T-helper 1 cell treated with Interleukin-12 subunit alpha and Interleukin-12 subunit beta and Interleukin-4 antibody, amounts not matched to agents 30 μg/mL and 1 μg/mL, for 36 hours (primary cell): ENCODE measurements at regions not wholly inside any gene's neighbourhood (a gene's known extent, or its start where the extent isn't known, plus 50 kb on each side); places are given as distances from the start of the nearest gene placed in this dataset.

ENCODE experiments used
- H3K27ac Mint-ChIP-seq: one replicate; pipeline ENCODE4 v1.8.0; 2021; ENCODE audit warnings: mild to moderate bottlenecking, mixed read lengths
- H3K27me3 Mint-ChIP-seq: one replicate; pipeline ENCODE4 v1.8.0; 2021; ENCODE audit warnings: low read depth, mixed read lengths
- H3K36me3 Mint-ChIP-seq: one replicate; pipeline ENCODE4 v1.8.0; 2021; ENCODE audit warnings: low read depth, mixed read lengths
- H3K4me1 Mint-ChIP-seq: one replicate; pipeline ENCODE4 v1.8.0; 2021; ENCODE audit warnings: low read depth, mixed read lengths
- H3K4me3 Mint-ChIP-seq: one replicate; pipeline ENCODE4 v1.8.0; 2021; ENCODE audit warnings: mild to moderate bottlenecking, moderate library complexity, mixed read lengths
- H3K9me3 Mint-ChIP-seq: one replicate; pipeline ENCODE4 v1.8.0; 2021; ENCODE audit warnings: mixed read lengths

DNA sequence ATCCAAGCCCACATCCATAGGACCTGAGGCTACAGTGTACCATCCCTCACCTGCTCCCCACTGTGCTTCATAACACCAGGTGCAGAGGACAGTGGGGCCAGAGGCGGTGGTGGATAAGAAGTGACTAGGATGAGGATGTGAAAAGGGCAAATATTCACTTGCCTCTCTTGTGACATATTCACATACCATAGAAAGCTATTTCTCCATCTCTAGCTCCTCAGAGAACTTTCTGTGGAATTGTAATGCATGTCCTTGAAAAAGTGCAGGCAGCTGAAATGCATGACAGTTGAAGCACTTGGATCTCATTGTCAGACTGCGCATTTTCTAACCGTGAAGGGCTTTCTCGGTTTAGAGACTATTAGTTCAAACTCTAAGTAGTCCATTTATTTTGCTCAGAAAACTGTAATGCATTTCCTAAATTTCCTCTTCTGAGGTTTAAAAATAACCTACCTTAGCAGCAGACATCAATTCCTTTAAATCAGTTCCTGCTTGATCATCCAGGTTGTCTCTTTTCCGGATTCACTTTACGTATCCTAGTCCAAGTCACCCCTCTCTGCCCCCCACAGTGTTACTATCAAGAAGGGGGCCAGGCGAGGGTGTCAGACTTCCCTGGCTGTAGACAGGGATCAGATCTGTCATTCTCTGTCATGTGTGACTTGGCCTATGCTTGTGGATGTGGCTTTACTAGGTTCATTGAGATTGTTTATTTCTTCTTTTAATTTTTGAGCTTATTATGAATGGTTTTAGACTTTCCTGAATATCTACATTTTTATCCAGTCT, 984.0 kb upstream of the TMEM132C start:
- no peaks in the 10 kb centered on the region for H3K9me3 Mint-ChIP-seq
- no peaks in the 10 kb centered on the region for H3K36me3 Mint-ChIP-seq
- no peaks in the 10 kb centered on the region for H3K27me3 Mint-ChIP-seq
- peaks cover 2% of the 10 kb centered on the region for H3K4me1 Mint-ChIP-seq
- no peak overlapping the region for H3K27ac Mint-ChIP-seq
- no peak overlapping the region for H3K4me3 Mint-ChIP-seq

DNA sequence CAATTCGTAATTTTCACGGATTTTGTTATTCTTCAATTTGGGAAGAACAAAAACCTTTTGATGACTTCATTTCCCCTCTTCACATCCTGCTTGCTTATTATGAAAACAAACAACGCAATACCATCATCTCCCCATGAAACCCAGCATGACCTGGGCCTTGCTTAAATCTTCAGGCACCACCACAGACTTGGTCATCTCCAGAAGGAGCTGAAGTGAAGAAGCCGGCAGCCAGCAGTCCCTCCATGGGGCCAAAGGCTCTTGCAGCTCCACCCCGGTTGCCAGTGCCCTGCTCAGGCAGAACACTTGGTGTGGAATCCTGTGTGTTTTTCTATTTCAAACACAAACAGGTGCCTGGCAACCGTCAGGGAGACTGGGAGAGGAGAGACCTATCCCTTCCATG, 982.9 kb upstream of the TMEM132C start:
- Mint-ChIP-seq H3K36me3 (no peaks in the 10 kb centered on the region), H3K4me3 (no peak overlapping the region), H3K27ac (no peak overlapping the region), H3K4me1 (peaks cover 2% of the 10 kb centered on the region), H3K9me3 (no peaks in the 10 kb centered on the region), H3K27me3 (no peaks in the 10 kb centered on the region)

GRCh38 chr12:127284870-127285431, 982.0 kb upstream of the TMEM132C start:
- no peaks in the 10 kb centered on the region for H3K9me3 Mint-ChIP-seq

DNA sequence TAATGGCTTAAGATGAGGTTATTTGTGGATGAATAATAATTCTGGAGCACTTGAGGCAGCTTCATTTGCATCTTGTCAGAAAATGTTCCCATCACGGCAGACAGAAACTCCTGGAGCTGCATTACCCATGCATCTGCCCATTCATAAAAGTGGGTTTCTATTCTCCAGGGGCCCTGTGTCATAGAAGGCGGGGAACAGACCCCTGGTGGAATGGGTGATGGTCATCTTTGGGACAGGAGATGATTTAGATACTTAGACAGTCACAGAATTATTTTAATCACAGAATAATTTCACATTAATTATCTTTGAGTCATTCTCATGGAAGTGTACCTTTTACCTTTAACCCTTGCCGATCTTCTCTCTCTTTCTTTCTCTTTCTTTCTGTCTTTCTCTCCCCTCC, 980.7 kb upstream of the TMEM132C start:
- no peaks in the 10 kb centered on the region for H3K36me3 Mint-ChIP-seq
- no peaks in the 10 kb centered on the region for H3K4me1 Mint-ChIP-seq
- no peaks in the 10 kb centered on the region for H3K9me3 Mint-ChIP-seq
- no peaks in the 10 kb centered on the region for H3K27me3 Mint-ChIP-seq
- H3K4me3 Mint-ChIP-seq: no peak overlapping the region
- H3K27ac Mint-ChIP-seq: no peak overlapping the region

More at GRCh38 chr12:127284870-127285431, 982.0 kb upstream of the TMEM132C start:
- no peaks in the 10 kb centered on the region for H3K27me3 Mint-ChIP-seq
- no peak overlapping the region for H3K4me3 Mint-ChIP-seq
- peaks cover 2% of the 10 kb centered on the region for H3K4me1 Mint-ChIP-seq
- H3K27ac Mint-ChIP-seq: no peak overlapping the region
- H3K36me3 Mint-ChIP-seq: no peaks in the 10 kb centered on the region

DNA sequence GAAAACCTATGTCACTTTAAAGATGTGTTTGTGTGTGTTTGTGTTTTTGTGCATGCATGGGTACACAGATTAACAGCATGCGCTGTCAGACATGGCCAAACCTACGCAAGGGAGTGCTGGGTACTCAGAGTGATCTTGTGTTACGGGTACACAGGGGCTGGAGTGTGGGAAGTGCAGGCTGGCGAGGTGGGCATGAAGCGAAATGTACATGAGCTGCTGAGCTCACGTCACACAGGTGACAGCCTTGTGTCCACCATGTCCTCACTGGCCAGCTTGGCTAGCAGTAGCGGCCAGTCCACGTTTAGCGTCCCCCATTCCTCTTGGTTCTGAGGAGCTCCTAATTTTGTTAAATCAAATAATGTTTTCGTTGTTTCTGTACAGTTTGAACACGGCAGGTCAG, 979.7 kb upstream of the TMEM132C start:
- no peak overlapping the region for H3K4me3 Mint-ChIP-seq
- no peaks in the 10 kb centered on the region for H3K36me3 Mint-ChIP-seq
- H3K9me3 Mint-ChIP-seq: no peaks in the 10 kb centered on the region
- H3K4me1 Mint-ChIP-seq: no peaks in the 10 kb centered on the region
- no peaks in the 10 kb centered on the region for H3K27me3 Mint-ChIP-seq
- H3K27ac Mint-ChIP-seq: no peak overlapping the region

DNA sequence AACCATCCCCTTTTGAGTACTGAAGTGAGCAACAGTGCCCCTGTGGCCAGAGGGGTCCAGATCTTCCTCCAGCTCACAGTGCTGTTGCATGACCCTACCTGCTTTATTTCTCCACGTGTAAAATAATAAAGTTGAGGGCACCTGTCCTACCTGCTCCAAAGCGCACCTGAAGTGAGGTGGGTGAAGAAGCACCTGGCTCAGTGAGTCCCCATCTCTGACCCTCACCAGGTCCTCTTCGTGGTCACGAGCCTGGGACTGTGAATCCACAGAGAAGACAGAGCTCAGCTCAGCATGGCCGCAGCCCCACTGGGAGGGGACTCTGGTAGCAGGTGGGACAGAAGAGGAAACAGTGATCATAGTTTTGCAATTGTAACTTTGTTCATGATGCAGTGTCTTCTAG, 976.7 kb upstream of the TMEM132C start:
- Mint-ChIP-seq H3K36me3 (no peaks in the 10 kb centered on the region), H3K27ac (no peak overlapping the region), H3K4me3 (no peak overlapping the region), H3K27me3 (no peaks in the 10 kb centered on the region), H3K4me1 (no peaks in the 10 kb centered on the region), H3K9me3 (no peaks in the 10 kb centered on the region)

- Mint-ChIP-seq H3K27me3 (no peaks in the 10 kb centered on the region), H3K9me3 (no peaks in the 10 kb centered on the region), H3K4me1 (no peaks in the 10 kb centered on the region), H3K4me3 (no peak overlapping the region), H3K27ac (no peak overlapping the region), H3K36me3 (no peaks in the 10 kb centered on the region)
Measured at GRCh38 chr12:127292736-127293135, 974.2 kb upstream of the TMEM132C start.

- Mint-ChIP-seq H3K27me3 (no peaks in the 10 kb centered on the region), H3K4me3 (no peak overlapping the region), H3K9me3 (no peaks in the 10 kb centered on the region), H3K36me3 (no peaks in the 10 kb centered on the region), H3K27ac (no peak overlapping the region), H3K4me1 (no peaks in the 10 kb centered on the region)
Measured at GRCh38 chr12:127293507-127294310, 973.3 kb upstream of the TMEM132C start.

DNA sequence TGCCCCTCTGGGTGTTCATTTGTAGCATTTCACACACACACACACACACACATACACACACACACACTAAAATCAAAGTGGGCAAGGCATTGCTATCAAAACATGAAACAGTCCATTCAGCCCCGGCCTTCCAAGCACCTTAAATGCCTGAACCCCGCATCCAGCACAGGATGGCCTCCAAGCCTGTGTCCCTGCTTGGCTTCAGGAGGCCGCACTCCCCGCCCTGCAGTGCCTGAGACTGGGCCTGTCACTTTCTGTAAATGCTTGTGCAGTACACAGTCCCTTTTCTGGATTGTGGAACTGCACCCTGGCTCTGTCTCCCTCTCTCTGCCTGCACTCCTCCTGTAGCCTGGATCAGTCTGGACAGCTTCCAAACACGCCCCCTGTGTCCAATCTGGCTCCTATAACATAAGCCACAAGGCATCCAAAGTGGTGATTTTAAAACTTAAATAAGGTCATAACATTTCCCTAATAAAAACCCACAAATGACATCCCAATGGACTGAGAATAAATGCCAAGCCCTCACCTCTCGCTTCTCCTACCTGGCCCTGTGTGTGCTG, 972.2 kb upstream of the TMEM132C start:
- no peaks in the 10 kb centered on the region for H3K4me1 Mint-ChIP-seq
- no peaks in the 10 kb centered on the region for H3K36me3 Mint-ChIP-seq
- no peaks in the 10 kb centered on the region for H3K27me3 Mint-ChIP-seq
- H3K27ac Mint-ChIP-seq: no peak overlapping the region
- H3K9me3 Mint-ChIP-seq: no peaks in the 10 kb centered on the region
- no peak overlapping the region for H3K4me3 Mint-ChIP-seq

- Mint-ChIP-seq H3K4me3 (no peak overlapping the region), H3K27me3 (no peaks in the 10 kb centered on the region), H3K9me3 (no peaks in the 10 kb centered on the region), H3K36me3 (no peaks in the 10 kb centered on the region), H3K4me1 (no peaks in the 10 kb centered on the region), H3K27ac (no peak overlapping the region)
Measured at GRCh38 chr12:127295630-127296029, 971.3 kb upstream of the TMEM132C start.

- no peak overlapping the region for H3K27ac Mint-ChIP-seq
- H3K36me3 Mint-ChIP-seq: no peaks in the 10 kb centered on the region
- no peaks in the 10 kb centered on the region for H3K9me3 Mint-ChIP-seq
- no peak overlapping the region for H3K4me3 Mint-ChIP-seq
- H3K27me3 Mint-ChIP-seq: no peaks in the 10 kb centered on the region
- no peaks in the 10 kb centered on the region for H3K4me1 Mint-ChIP-seq
Measured at GRCh38 chr12:127296591-127296990, 970.4 kb upstream of the TMEM132C start.

DNA sequence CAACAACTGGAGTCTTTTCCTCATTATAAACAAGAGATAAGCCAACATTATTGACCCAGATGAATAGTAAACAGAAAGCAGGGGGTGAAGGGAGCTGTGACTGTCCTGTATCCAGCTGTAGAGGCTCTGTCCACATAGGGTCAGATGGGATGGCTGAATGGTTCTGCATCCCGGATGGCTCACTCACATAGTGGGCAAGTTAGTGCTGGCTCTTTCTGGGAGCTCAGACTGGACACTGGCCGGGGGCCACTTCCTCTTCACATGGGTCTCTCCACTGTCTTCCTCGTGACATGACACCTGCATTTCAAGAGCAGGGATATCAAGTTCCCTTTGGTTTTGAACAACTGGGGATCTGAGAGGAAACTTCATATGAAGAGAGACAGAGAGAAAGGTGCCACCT, 969.6 kb upstream of the TMEM132C start:
- Mint-ChIP-seq H3K9me3 (no peaks in the 10 kb centered on the region), H3K4me3 (no peak overlapping the region), H3K27ac (no peak overlapping the region), H3K4me1 (no peaks in the 10 kb centered on the region), H3K27me3 (no peaks in the 10 kb centered on the region), H3K36me3 (no peaks in the 10 kb centered on the region)

DNA sequence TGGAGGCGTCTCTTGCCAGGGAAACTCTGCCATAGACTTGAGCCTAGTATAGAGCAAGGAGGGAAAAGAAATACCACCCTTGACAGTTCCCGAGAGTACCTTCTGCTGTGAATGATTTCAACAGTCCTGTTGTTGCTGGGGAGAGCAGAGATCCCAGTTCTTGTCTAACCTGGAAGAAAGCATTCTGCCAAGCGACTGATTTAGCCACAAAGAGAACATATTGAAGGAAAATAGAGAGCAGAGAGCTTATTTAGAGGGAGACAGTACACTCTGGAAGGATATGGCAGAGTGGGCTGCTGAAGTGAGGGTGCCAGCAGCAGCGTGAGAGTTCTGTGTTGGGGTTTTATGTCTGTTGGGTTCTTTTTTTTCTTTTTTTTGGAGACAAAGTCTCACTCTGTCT, 966.9 kb upstream of the TMEM132C start:
- no peaks in the 10 kb centered on the region for H3K27me3 Mint-ChIP-seq
- no peaks in the 10 kb centered on the region for H3K36me3 Mint-ChIP-seq
- H3K4me1 Mint-ChIP-seq: no peaks in the 10 kb centered on the region
- no peak overlapping the region for H3K4me3 Mint-ChIP-seq
- no peak overlapping the region for H3K27ac Mint-ChIP-seq
- no peaks in the 10 kb centered on the region for H3K9me3 Mint-ChIP-seq

DNA sequence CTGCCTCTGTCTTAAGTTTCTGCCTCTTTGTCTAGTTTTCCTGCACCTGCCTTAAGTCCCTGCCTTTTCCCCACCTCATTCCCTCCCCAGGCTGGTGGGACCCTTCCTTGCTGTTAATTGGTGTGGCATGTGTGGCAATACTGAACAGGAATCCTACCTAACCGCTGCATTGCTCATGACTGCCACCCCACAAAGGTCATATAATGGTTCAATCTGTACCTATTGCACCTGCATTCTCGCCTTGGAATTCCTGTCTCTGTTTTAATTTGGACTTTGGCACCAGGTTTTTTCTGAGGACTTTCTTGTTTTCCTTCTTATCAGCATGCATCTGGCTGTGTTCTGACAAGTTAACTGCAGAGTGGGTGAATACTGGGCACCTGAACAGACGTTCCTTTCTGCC, 966.2 kb upstream of the TMEM132C start:
- H3K27ac Mint-ChIP-seq: no peak overlapping the region
- no peaks in the 10 kb centered on the region for H3K27me3 Mint-ChIP-seq
- no peaks in the 10 kb centered on the region for H3K9me3 Mint-ChIP-seq
- H3K4me1 Mint-ChIP-seq: no peaks in the 10 kb centered on the region
- no peaks in the 10 kb centered on the region for H3K36me3 Mint-ChIP-seq
- H3K4me3 Mint-ChIP-seq: no peak overlapping the region

- Mint-ChIP-seq H3K4me3 (no peak overlapping the region), H3K4me1 (no peaks in the 10 kb centered on the region), H3K9me3 (no peaks in the 10 kb centered on the region), H3K27ac (no peak overlapping the region), H3K36me3 (no peaks in the 10 kb centered on the region), H3K27me3 (no peaks in the 10 kb centered on the region)
Measured at GRCh38 chr12:127301876-127302275, 965.1 kb upstream of the TMEM132C start.
